AG09309 (cell line): ENCODE measurements at regions not wholly inside any gene's neighbourhood (a gene's known extent, or its start where the extent isn't known, plus 50 kb on each side); places are given as distances from the start of the nearest gene placed in this dataset.

ENCODE experiments used
- DNase-seq: peaks from one replicate; pipeline ENCODE4 v3.0.0-alpha.2; 2010; ENCODE audit warnings: low read depth
- H3K4me3 ChIP-seq: 2 replicates; pipeline ENCODE4 v1.5.1; 2011; ENCODE audit warnings: mild to moderate bottlenecking, low read depth, low read length, moderate library complexity; ENCODE audit not compliant: control insufficient read depth
- CTCF ChIP-seq: IDR thresholded peaks from 2 replicates; pipeline ENCODE4 v1.5.1; 2011; ENCODE audit warnings: mild to moderate bottlenecking, low read depth, low read length, inconsistent platforms; ENCODE audit not compliant: insufficient read depth, control insufficient read depth; ENCODE audit errors: missing control alignments

GRCh38 chr15:35854316-35854715 is 308.4 kb upstream of the DPH6 start:
- DNase-seq, result no peak
- H3K4me3 ChIP-seq, result no peak overlapping the region
- TF ChIP-seq CTCF, result no peak

- no peak for TF ChIP-seq CTCF
- no peak overlapping the region for H3K4me3 ChIP-seq
These were observed 311.7 kb upstream of the DPH6 start for GRCh38 chr15:35857567-35858226.

GRCh38 chr15:35858707-35859106 is 312.7 kb upstream of the DPH6 start:
- H3K4me3 ChIP-seq, result no peak overlapping the region
- no peak for TF ChIP-seq CTCF
- DNase-seq, result no peak

More at GRCh38 chr15:35857567-35858226, 311.7 kb upstream of the DPH6 start:
- DNase-seq, result no peak

- no peak for DNase-seq
- no peak for TF ChIP-seq CTCF
- no peak overlapping the region for H3K4me3 ChIP-seq
These were observed 317.7 kb upstream of the DPH6 start for GRCh38 chr15:35863655-35864054.

GRCh38 chr15:35867356-35867755 is 321.4 kb upstream of the DPH6 start:
- no peak overlapping the region for H3K4me3 ChIP-seq
- no peak for DNase-seq
- no peak for TF ChIP-seq CTCF

- no peak overlapping the region for H3K4me3 ChIP-seq
- no peak for TF ChIP-seq CTCF
- no peak for DNase-seq
These were observed 325.3 kb upstream of the DPH6 start for GRCh38 chr15:35871282-35871681.

GRCh38 chr15:35871812-35872211 is 325.8 kb upstream of the DPH6 start:
- no peak for TF ChIP-seq CTCF
- no peak overlapping the region for H3K4me3 ChIP-seq
- DNase-seq, result no peak
